Endothelial cell of umbilical vein (primary cell): ENCODE measurements at regions not wholly inside any gene's neighbourhood (a gene's known extent, or its start where the extent isn't known, plus 50 kb on each side); places are given as distances from the start of the nearest gene placed in this dataset.

Experiments
- CTCF ChIP-seq, 2 donors: IDR thresholded peaks; 1 replicate in 1 of 2; 2 replicates in 1 of 2; pipeline ENCODE4 v1.5.1; 2011; ENCODE audit warnings: low read length in 2 of 2, mild to moderate bottlenecking in 2 of 2, moderate library complexity in 2 of 2, control low read depth in 1 of 2, inconsistent platforms in 1 of 2, low read depth in 1 of 2; ENCODE audit not compliant: insufficient read depth in 1 of 2; ENCODE audit errors: extremely low read depth in 1 of 2
- EZH2 ChIP-seq: IDR thresholded peaks from 2 replicates; pipeline ENCODE4 v1.6.1; 2012; ENCODE audit warnings: borderline replicate concordance, low read depth, mild to moderate bottlenecking, moderate library complexity, low read length, inconsistent platforms; ENCODE audit not compliant: severe bottlenecking
- MYC ChIP-seq: IDR thresholded peaks from one replicate; pipeline ENCODE4 v1.6.1; 2011; ENCODE audit warnings: mild to moderate bottlenecking, low read depth, low read length
- POLR2A ChIP-seq: IDR thresholded peaks from 2 replicates; pipeline ENCODE4 v1.6.1; 2012; ENCODE audit warnings: low read depth, mild to moderate bottlenecking, control low read depth, low read length
- POLR2AphosphoS5 ChIP-seq: IDR thresholded peaks from 2 replicates; pipeline ENCODE4 v1.6.1; 2012; ENCODE audit warnings: low read depth, mild to moderate bottlenecking, control low read depth, low read length, moderate library complexity; ENCODE audit not compliant: insufficient read depth

DNA sequence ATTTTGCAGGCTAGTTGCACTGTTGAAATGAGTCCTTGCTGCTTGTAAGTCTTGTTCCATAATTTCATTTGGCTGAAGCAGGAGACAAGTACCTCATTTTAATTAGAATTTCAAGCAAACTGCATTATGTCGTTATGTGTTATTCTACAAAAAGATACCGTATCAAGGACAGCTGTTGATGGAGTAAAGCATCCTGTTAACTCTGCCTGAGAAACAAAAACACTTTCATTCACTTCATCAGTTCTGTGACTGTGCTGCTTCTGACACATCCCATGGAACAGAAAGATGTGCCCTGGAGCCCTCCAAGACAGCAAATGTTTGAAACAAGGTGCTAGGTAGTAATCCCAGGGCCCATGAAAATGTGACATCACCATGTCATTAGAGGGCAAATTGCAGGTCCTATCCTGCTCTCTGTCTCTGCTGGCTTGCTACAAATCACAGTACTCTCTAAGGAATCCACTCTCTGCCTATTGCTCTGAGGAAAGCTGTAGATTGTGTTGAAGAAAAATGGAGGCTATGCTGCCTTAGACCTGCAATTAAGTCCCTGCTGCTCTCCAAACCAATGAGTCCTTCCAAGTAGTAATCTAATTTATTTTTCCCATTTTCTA lies 209.7 kb upstream of the PARD3B start:
- no peak for TF ChIP-seq MYC
- TF ChIP-seq POLR2AphosphoS5, result no peak
- TF ChIP-seq EZH2, result no peak
- no peak for TF ChIP-seq POLR2A
- no peak for TF ChIP-seq CTCF (IDR thresholded peaks at IDR 0.05; ENCODE audit: extremely low read depth in 1 of 2, insufficient read depth in 1 of 2, low read depth in 1 of 2, low read length in 2 of 2)
